H1 (cell line): ENCODE measurements at regions not wholly inside any gene's neighbourhood (a gene's known extent, or its start where the extent isn't known, plus 50 kb on each side); places are given as distances from the start of the nearest gene placed in this dataset.

Experiments
- CTCF ChIA-PET: fragments of 300-600 bp; sonication (Branson Sonifier 250); formaldehyde crosslinking; loops from one replicate; lab custom pipeline; 2021; ENCODE audit not compliant: partially characterized antibody; lab: Charles Lee
- POLR2A ChIA-PET: fragments of 300-600 bp; sonication (Branson Sonifier 250); formaldehyde crosslinking; loops from one replicate; lab custom pipeline; 2021; ENCODE audit warnings: inconsistent platforms; ENCODE audit not compliant: partially characterized antibody; lab: Charles Lee
- DNase-seq, 2 experiments: peaks; one replicate each; pipeline versions ENCODE4 v3.0.0 to v3.0.0-alpha.2; 2010 to 2022; ENCODE audit warnings: low spot score in 2 of 2, low read depth in 1 of 2, mixed read lengths in 1 of 2
- FAIRE-seq: peaks from 2 replicates; lab custom pipeline; 2011; peaks lifted over from hg19 to GRCh38; lab: Jason Lieb, UNC
- H2AFZ ChIP-seq: 2 replicates; pipeline ENCODE4 v1.8.1; 2012; ENCODE audit warnings: low read length, inconsistent platforms
- H2AK5ac ChIP-seq: 2 replicates; pipeline ENCODE4 v1.6.1; 2013; ENCODE audit warnings: low read depth, low read length
- H2BK120ac ChIP-seq: replicated peaks from 2 replicates; pipeline ENCODE3; 2013; ENCODE audit warnings: low read depth, low read length, inconsistent platforms
- H2BK12ac ChIP-seq: 2 replicates; pipeline ENCODE4 v1.6.1; 2013; ENCODE audit warnings: low read depth, low read length
- H2BK15ac ChIP-seq: 2 replicates; pipeline ENCODE4 v1.6.1; 2013; ENCODE audit warnings: low read length
- H2BK20ac ChIP-seq: 2 replicates; pipeline ENCODE4 v1.6.1; 2013; ENCODE audit warnings: low read length
- H2BK5ac ChIP-seq: 2 replicates; pipeline ENCODE4 v1.6.1; 2013; ENCODE audit warnings: low read depth, low read length
- H3K14ac ChIP-seq: 2 replicates; pipeline ENCODE4 v1.6.1; 2013; ENCODE audit warnings: inconsistent platforms; ENCODE audit not compliant: insufficient read length
- H3K18ac ChIP-seq: 2 replicates; pipeline ENCODE4 v1.6.1; 2013; ENCODE audit warnings: low read length; ENCODE audit errors: extremely low read depth
- H3K23ac ChIP-seq: 2 replicates; pipeline ENCODE4 v1.6.1; 2013; ENCODE audit warnings: inconsistent platforms; ENCODE audit not compliant: insufficient read length
- H3K23me2 ChIP-seq: 2 replicates; pipeline ENCODE4 v1.6.1; 2013; ENCODE audit warnings: low read depth, low read length
- H3K27ac ChIP-seq: 2 replicates; pipeline ENCODE4 v1.6.1; 2011; ENCODE audit warnings: low read depth, low read length, inconsistent platforms
- H3K27me3 ChIP-seq, 4 experiments: replicated peaks in 1 of 4; 1 replicate in 1 of 4; 2 replicates in 3 of 4; pipeline versions ENCODE4 v1.6.1 to v1.8.1; 2011 to 2013; ENCODE audit warnings: low read length in 3 of 4, mild to moderate bottlenecking in 3 of 4, inconsistent platforms in 2 of 4, mixed read lengths in 2 of 4, moderate library complexity in 1 of 4; ENCODE audit not compliant: control insufficient read depth in 3 of 4, insufficient read depth in 3 of 4; ENCODE audit errors: extremely low read depth in 1 of 4
- H3K36me3 ChIP-seq, 4 experiments: 2 replicates each; pipeline versions ENCODE4 v1.6.1 to v1.8.1; 2011 to 2013; ENCODE audit warnings: mild to moderate bottlenecking in 4 of 4, low read length in 3 of 4, moderate library complexity in 2 of 4, control low read depth in 1 of 4, inconsistent platforms in 1 of 4; ENCODE audit not compliant: insufficient read depth in 4 of 4, control insufficient read depth in 2 of 4
- H3K4ac ChIP-seq: replicated peaks from 2 replicates; pipeline ENCODE3; 2013; ENCODE audit warnings: low read length, low read depth, mixed read lengths, inconsistent platforms; ENCODE audit not compliant: insufficient read length
- H3K4me1 ChIP-seq, 4 experiments: replicated peaks in 1 of 4; 1 replicate in 1 of 4; 2 replicates in 3 of 4; pipeline versions ENCODE4 v1.6.1 to v1.8.1; 2011 to 2013; ENCODE audit warnings: low read length in 3 of 4, inconsistent platforms in 2 of 4, mixed read lengths in 1 of 4; ENCODE audit not compliant: insufficient read depth in 4 of 4, control insufficient read depth in 3 of 4
- H3K4me2 ChIP-seq, 2 experiments: 2 replicates each; pipeline versions ENCODE4 v1.6.1 to v1.8.1; 2011 to 2013; ENCODE audit warnings: low read depth in 2 of 2, low read length in 2 of 2, control low read depth in 1 of 2, inconsistent platforms in 1 of 2, mild to moderate bottlenecking in 1 of 2; ENCODE audit not compliant: insufficient read depth in 1 of 2
- H3K4me3 ChIP-seq, 4 experiments: fragments of 200-600, 300-600 bp in 1 of 4; sonication (generic), shearing (Covaris generic), sonication (Bioruptor Twin) in 1 of 4; 2 replicates each; pipeline versions ENCODE4 v1.5.1 to v1.8.1; 2011 to 2016; ENCODE audit warnings: low read length in 4 of 4, low read depth in 3 of 4, control low read depth in 2 of 4, inconsistent platforms in 2 of 4, mild to moderate bottlenecking in 2 of 4, mixed read lengths in 1 of 4, moderate library complexity in 1 of 4; ENCODE audit not compliant: insufficient read depth in 2 of 4; ENCODE audit errors: extremely low read depth in 1 of 4
- H3K56ac ChIP-seq: replicated peaks from 2 replicates; pipeline ENCODE3; 2013; ENCODE audit warnings: low read depth, mild to moderate bottlenecking, mixed read lengths, low read length, inconsistent platforms; ENCODE audit not compliant: insufficient read length
- H3K79me1 ChIP-seq: 2 replicates; pipeline ENCODE4 v1.6.1; 2013; ENCODE audit warnings: low read depth, low read length, control low read depth
- H3K79me2 ChIP-seq, 2 experiments: 2 replicates each; pipeline versions ENCODE4 v1.6.1 to v1.8.1; 2012 to 2013; ENCODE audit warnings: low read length in 2 of 2, mild to moderate bottlenecking in 2 of 2, inconsistent platforms in 1 of 2; ENCODE audit not compliant: insufficient read depth in 2 of 2, control insufficient read depth in 1 of 2
- H3K9ac ChIP-seq, 4 experiments: replicated peaks in 1 of 4; 1 replicate in 1 of 4; 2 replicates in 3 of 4; pipeline versions ENCODE4 v1.6.1 to v1.8.1; 2011 to 2013; ENCODE audit warnings: low read depth in 3 of 4, low read length in 3 of 4, control low read depth in 2 of 4, mild to moderate bottlenecking in 2 of 4, moderate library complexity in 2 of 4, inconsistent platforms in 1 of 4; ENCODE audit errors: extremely low read depth in 1 of 4
- H3K9me3 ChIP-seq, 2 experiments: 2 replicates each; pipeline versions ENCODE4 v1.6.1 to v1.8.1; 2012 to 2013; ENCODE audit warnings: mild to moderate bottlenecking in 2 of 2, moderate library complexity in 2 of 2, control low read depth in 1 of 2, inconsistent platforms in 1 of 2, low read depth in 1 of 2, low read length in 1 of 2, mixed read lengths in 1 of 2; ENCODE audit not compliant: insufficient read depth in 2 of 2
- H4K20me1 ChIP-seq, 2 experiments: replicated peaks in 1 of 2; 2 replicates each; pipeline versions ENCODE3 to v1.8.1; 2011 to 2013; ENCODE audit warnings: inconsistent platforms in 2 of 2, low read length in 2 of 2, mild to moderate bottlenecking in 1 of 2; ENCODE audit not compliant: insufficient read depth in 2 of 2, control insufficient read depth in 1 of 2
- H4K5ac ChIP-seq: 2 replicates; pipeline ENCODE4 v1.6.1; 2013; ENCODE audit warnings: low read length, low read depth, mixed read lengths, inconsistent platforms; ENCODE audit not compliant: insufficient read length
- H4K8ac ChIP-seq: 2 replicates; pipeline ENCODE4 v1.8.0; 2013; ENCODE audit warnings: mild to moderate bottlenecking, moderate library complexity, low read length, inconsistent platforms; ENCODE audit not compliant: insufficient read depth; ENCODE audit errors: extremely low read depth
- H4K91ac ChIP-seq: replicated peaks from 2 replicates; pipeline ENCODE3; 2013; ENCODE audit warnings: low read length, mixed read lengths, inconsistent platforms; ENCODE audit not compliant: insufficient read length
- BCL11A ChIP-seq, 2 experiments: IDR thresholded peaks; one replicate each; pipeline ENCODE4 v1.6.1; 2011; ENCODE audit warnings: low read depth in 2 of 2, low read length in 2 of 2, mild to moderate bottlenecking in 2 of 2
- JUN ChIP-seq: IDR thresholded peaks from 2 replicates; pipeline ENCODE4 v1.6.1; 2011; ENCODE audit warnings: low read depth, mild to moderate bottlenecking, improper control_type of control experiment, low read length
- NANOG ChIP-seq: IDR thresholded peaks from 2 replicates; pipeline ENCODE4 v1.6.1; 2011; ENCODE audit warnings: low read length, low read depth, mild to moderate bottlenecking, inconsistent platforms; ENCODE audit not compliant: insufficient read depth, poor library complexity, severe bottlenecking
- SP4 ChIP-seq: IDR thresholded peaks from 2 replicates; pipeline ENCODE4 v1.6.1; 2012; ENCODE audit warnings: low read length, inconsistent platforms
- WGBS, 2 experiments: shearing (Covaris generic) in 1 of 2; methylation state at CpG; one replicate each; pipeline versions ENCODE4 v1.1.6 to v1.1.7; 2013 to 2015; ENCODE audit warnings: low lambda C conversion rate in 2 of 2, mixed read lengths in 2 of 2, inconsistent platforms in 1 of 2, low coverage in 1 of 2, missing lambda C conversion rate in 1 of 2; ENCODE audit not compliant: insufficient replicate concordance in 2 of 2, insufficient coverage in 1 of 2, insufficient read length in 1 of 2; ENCODE audit errors: extremely low coverage in 1 of 2, missing lambda C conversion rate in 1 of 2; 5-methylcytosine and 5-hydroxymethylcytosine counted together

DNA sequence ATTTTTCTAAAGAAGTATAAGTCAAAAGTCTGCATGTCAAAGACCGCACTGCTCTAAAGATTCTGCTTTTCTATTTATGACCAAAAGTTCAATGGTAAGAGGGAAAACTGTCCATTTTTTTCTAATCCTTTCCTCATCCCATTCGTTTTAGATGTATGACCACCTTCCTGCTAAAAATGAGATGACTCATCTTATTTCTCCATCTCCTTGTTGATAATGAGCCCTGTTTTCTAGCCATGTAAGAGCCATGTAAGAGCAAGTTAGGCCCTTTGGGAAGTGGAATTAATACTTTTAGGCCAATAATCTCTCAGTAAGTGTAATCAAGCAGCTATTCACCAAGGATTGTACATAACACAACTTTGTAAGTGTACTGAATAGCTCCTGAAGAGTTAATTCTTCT, 475.6 kb upstream of the B3GALT2 start:
- H3K4me1 ChIP-seq = no peaks in the 10 kb centered on the region
- no peaks in the 10 kb centered on the region for H3K9me3 ChIP-seq
- no peaks in the 10 kb centered on the region for H3K23me2 ChIP-seq
- no peak overlapping the region for H3K27ac ChIP-seq
- H4K20me1 ChIP-seq = no peaks in the 10 kb centered on the region
- no peak overlapping the region for H4K5ac ChIP-seq
- H3K79me2 ChIP-seq = no peaks in the 10 kb centered on the region
- H2BK12ac ChIP-seq = no peak overlapping the region
- H3K9ac ChIP-seq = no peak overlapping the region
- no peak overlapping the region for H3K56ac ChIP-seq
- H3K14ac ChIP-seq = no peak overlapping the region
- H2BK5ac ChIP-seq = no peak overlapping the region
- no peak overlapping the region for H3K4ac ChIP-seq
- no peak overlapping the region for H2BK15ac ChIP-seq
- no peaks in the 10 kb centered on the region for H3K79me1 ChIP-seq
- H3K23ac ChIP-seq = no peak overlapping the region
- 78% methylated on average over 2 of the region's 2 CpGs; no CpG with 5 or more reads in 1 of the 2 experiments for WGBS, 2 experiments
- H2BK120ac ChIP-seq = no peak overlapping the region
- no peak for DNase-seq
- ChIA-PET CTCF (no interaction called here), POLR2A (no interaction called here)
- no peak overlapping the region for H3K18ac ChIP-seq
- H3K36me3 ChIP-seq = no peaks in the 10 kb centered on the region
- H3K27me3 ChIP-seq = no peaks in the 10 kb centered on the region
- no peak for FAIRE-seq
- H3K4me2 ChIP-seq = no peak overlapping the region
- H4K91ac ChIP-seq = no peak overlapping the region
- TF ChIP-seq SP4 (no peak), NANOG (no peak), BCL11A (IDR thresholded peaks at IDR 0.05; ENCODE audit: low read depth in 2 of 2, low read length in 2 of 2) (no peak), JUN (no peak)
- H3K4me3 ChIP-seq = no peak overlapping the region
- H2AK5ac ChIP-seq = no peak overlapping the region
- no peak overlapping the region for H2BK20ac ChIP-seq
- H2AFZ ChIP-seq = no peak overlapping the region
- H4K8ac ChIP-seq = no peak overlapping the region
